K562 (cell line): ENCODE measurements at regions not wholly inside any gene's neighbourhood (a gene's known extent, or its start where the extent isn't known, plus 50 kb on each side); places are given as distances from the start of the nearest gene placed in this dataset.

Source experiments
- ATAC-seq: fragments of 200-7000 bp; cut with Tn5 transposase; 3 replicates; pipeline ENCODE4 v1.9.1; 2020; ENCODE audit warnings: moderate library complexity
- BruUV-seq: library from RNA; stranded (reverse); fragments of 400-500 nt; replicated peaks from 2 replicates; lab custom pipeline; 2021; lab: Mats Ljungman, UMichigan
- CTCF ChIA-PET: fragments of 300-600 bp; formaldehyde crosslinking; extraction: SDS; loops from one replicate; lab custom pipeline; 2021; ENCODE audit warnings: low intra/inter-chr PET ratio; lab: Yijun Ruan, JAX
- POLR2A ChIA-PET: fragments of 300-600, 350-650 bp; sonication (Branson Sonifier 250); formaldehyde crosslinking; extraction: SDS; loops from one replicate; lab custom pipeline; 2021; ENCODE audit warnings: antibody characterized with exemption, inconsistent platforms; lab: Yijun Ruan, JAX
- DNase-seq, 4 experiments: peaks; one replicate each; pipeline versions ENCODE4 v3.0.0 to v3.0.0-alpha.2; 2011 to 2018; ENCODE audit warnings: low spot score in 3 of 4, mixed read lengths in 3 of 4; ENCODE audit errors: extremely low read depth in 1 of 4
- FAIRE-seq: peaks from 2 replicates; lab custom pipeline; 2011; peaks lifted over from hg19 to GRCh38; lab: Jason Lieb, UNC
- H2AFZ ChIP-seq: 2 replicates; pipeline ENCODE4 v1.6.0; 2011; ENCODE audit warnings: low read depth, low read length, control low read depth, inconsistent platforms
- H3K27ac ChIP-seq: fragments of 200-600 bp; 3 replicates; pipeline ENCODE4 v1.8.0; 2011; ENCODE audit warnings: low read depth, mild to moderate bottlenecking, control low read depth, inconsistent platforms, low read length, moderate library complexity, mixed read lengths; ENCODE audit errors: extremely low read depth
- H3K27me3 ChIP-seq, 2 experiments: fragments of 300-600 bp in 1 of 2; 2 replicates in 1 of 2; 3 replicates in 1 of 2; pipeline versions ENCODE4 v1.6.0 to v1.8.0; 2011; ENCODE audit warnings: inconsistent platforms in 2 of 2, low read length in 2 of 2, mild to moderate bottlenecking in 1 of 2, mixed read lengths in 1 of 2, moderate library complexity in 1 of 2; ENCODE audit not compliant: control insufficient read depth in 2 of 2, insufficient read depth in 2 of 2
- H3K36me3 ChIP-seq: fragments of 300-600 bp; 3 replicates; pipeline ENCODE4 v1.8.0; 2011; ENCODE audit warnings: mild to moderate bottlenecking, low read length, inconsistent platforms; ENCODE audit not compliant: control insufficient read depth, insufficient read depth
- H3K4me1 ChIP-seq, 2 experiments: fragments of 200-600 bp in 1 of 2; replicated peaks in 1 of 2; 2 replicates in 1 of 2; 3 replicates in 1 of 2; pipeline versions ENCODE4 v1.5.1 to v1.8.0; 2011; ENCODE audit warnings: inconsistent platforms in 2 of 2, low read length in 2 of 2, mild to moderate bottlenecking in 1 of 2, mixed read lengths in 1 of 2, moderate library complexity in 1 of 2; ENCODE audit not compliant: control insufficient read depth in 2 of 2, insufficient read depth in 2 of 2
- H3K4me2 ChIP-seq: 2 replicates; pipeline ENCODE4 v1.6.1; 2011; ENCODE audit warnings: low read length, control low read depth, inconsistent platforms, mixed read lengths; ENCODE audit not compliant: insufficient read depth
- H3K4me3 ChIP-seq: fragments of 200-600 bp; sonication (generic), shearing (Covaris generic); 2 replicates; pipeline ENCODE4 v1.5.1; 2016; ENCODE audit warnings: control low read depth, inconsistent platforms
- H3K79me2 ChIP-seq: fragments of 200-600 bp; 3 replicates; pipeline ENCODE4 v1.8.0; 2011; ENCODE audit warnings: low read length, inconsistent platforms; ENCODE audit not compliant: control insufficient read depth, insufficient read depth
- H3K9ac ChIP-seq, 2 experiments: 2 replicates each; pipeline versions ENCODE4 v1.6.0 to v1.6.1; 2011; ENCODE audit warnings: low read depth in 2 of 2, low read length in 2 of 2, control low read depth in 1 of 2, inconsistent platforms in 1 of 2, mild to moderate bottlenecking in 1 of 2, mixed read lengths in 1 of 2; ENCODE audit not compliant: insufficient read depth in 1 of 2
- H3K9me1 ChIP-seq: one replicate; pipeline ENCODE4 v1.6.0; 2011; ENCODE audit warnings: inconsistent platforms, mild to moderate bottlenecking, low read length, moderate library complexity; ENCODE audit not compliant: control insufficient read depth, insufficient read depth
- H3K9me3 ChIP-seq: replicated peaks from 2 replicates; pipeline ENCODE4 v1.5.1; 2011; ENCODE audit warnings: low read depth, low read length, inconsistent platforms; ENCODE audit not compliant: control insufficient read depth, insufficient read depth
- H4K20me1 ChIP-seq: replicated peaks from 2 replicates; pipeline ENCODE4 v1.6.1; 2011; ENCODE audit warnings: low read length, inconsistent platforms, mixed read lengths; ENCODE audit not compliant: control insufficient read depth, insufficient read depth
- CEBPZ ChIP-seq: fragments of 150-350 bp; IDR thresholded peaks from 2 replicates; pipeline ENCODE4 v1.6.1; 2014; ENCODE audit warnings: low read depth, mild to moderate bottlenecking, low read length, borderline replicate concordance
- CGGBP1 ChIP-seq: fragments of 250-450 bp; sonication (Bioruptor Pico); IDR thresholded peaks from 2 replicates; pipeline ENCODE4 v1.9.0; 2021; ENCODE audit warnings: mild to moderate bottlenecking
- KLF16 ChIP-seq: IDR thresholded peaks from 2 replicates; pipeline ENCODE4 v1.6.1; 2016; ENCODE audit warnings: antibody characterized with exemption
- NFE2L1 ChIP-seq: fragments of 450-650 bp; IDR thresholded peaks from 2 replicates; pipeline ENCODE4 v1.6.1; 2016; ENCODE audit warnings: missing genetic modification characterization, low read depth, mild to moderate bottlenecking, missing compliant biosample characterization, moderate library complexity, borderline replicate concordance
- PHF20 ChIP-seq: fragments of 450-650 bp; IDR thresholded peaks from 2 replicates; pipeline ENCODE4 v1.6.1; 2018; ENCODE audit not compliant: partially characterized antibody
- PREB ChIP-seq: sonication (generic); formaldehyde crosslinking; IDR thresholded peaks from 2 replicates; pipeline ENCODE4 v1.8.1; 2023; ENCODE audit warnings: mild to moderate bottlenecking, missing genetic modification reagents
- TAF15 ChIP-seq: fragments of 200-400 bp; formaldehyde crosslinking; IDR thresholded peaks from 2 replicates; pipeline ENCODE4 v1.6.1; 2017; ENCODE audit warnings: mild to moderate bottlenecking, low read depth, low read length, moderate library complexity
- TARDBP ChIP-seq: fragments of 450-650 bp; IDR thresholded peaks from 2 replicates; pipeline ENCODE4 v1.6.1; 2016
- ZNF175 ChIP-seq: fragments of 200-800 bp; sonication (Bioruptor generic); IDR thresholded peaks from 2 replicates; pipeline ENCODE4 v1.6.1; 2016; ENCODE audit warnings: low read depth, mild to moderate bottlenecking, missing genetic modification characterization, missing compliant biosample characterization
- WGBS: fragments of 100-300 bp; shearing (Covaris generic); methylation state at CpG from one replicate; pipeline ENCODE4 v1.1.6; 2016; ENCODE audit warnings: low coverage, mixed read lengths; ENCODE audit not compliant: insufficient coverage; ENCODE audit errors: missing lambda C conversion rate; 5-methylcytosine and 5-hydroxymethylcytosine counted together
- in situ Hi-C: fragments of 300-500 bp; cut with MboI; formaldehyde crosslinking; loops from 4 replicates; pipeline ENCODE4 v1.15.0; 2018; ENCODE audit warnings: inconsistent platforms, mixed read lengths
- intact Hi-C: fragments of 100-400 bp; cut with micrococcal nuclease; formaldehyde crosslinking; loops from 2 replicates; pipeline ENCODE4 v1.14.2; 2022

- Histone ChIP-seq H4K20me1 (no peaks in the 10 kb centered on the region), H3K4me1 (no peaks in the 10 kb centered on the region), H3K27ac (no peak overlapping the region), H3K9me1 (no peaks in the 10 kb centered on the region)
- POLR2A ChIA-PET: no interaction called here
- no peak for DNase-seq
- no peak for TF ChIP-seq ZNF175 (CRISPR knock-in tag)
- TF ChIP-seq CGGBP1 (CRISPR knock-in tag): no peak
- TF ChIP-seq NFE2L1 (tag): no peak
- TF ChIP-seq, all 486 proteins: peak for 0
- Histone ChIP-seq H3K4me2 (no peak overlapping the region), H3K79me2 (no peaks in the 10 kb centered on the region), H2AFZ (no peak overlapping the region), H3K9me3 (0 out of 2 replicates have a peak, but pooled peaks cover 2% of the 10 kb centered on the region), H3K4me3 (no peak overlapping the region), H3K36me3 (no peaks in the 10 kb centered on the region), H3K27me3 (no peaks in the 10 kb centered on the region), H3K9ac (no peak overlapping the region)
- WGBS: 0% methylated on average over 1 of the region's 1 CpG
- CTCF ChIA-PET: no interaction called here
- no peak for ATAC-seq
- FAIRE-seq: no peak
- in situ Hi-C loops (loop anchor here (25.0 kb wide), 1 partner anchor 752 kb away; the partner anchor contains the start of gene PTGER4), intact Hi-C loops (no loop called here)
- BruUV-seq: no TSS peak
Observed at GRCh38 chr5:39934830-39935229, 510.1 kb upstream of the DAB2 start.

GRCh38 chr5:39933061-39933460 is 508.3 kb upstream of the DAB2 start:
- FAIRE-seq (no peak), ATAC-seq (no peak), DNase-seq (no peak)
- WGBS: 0% methylated on average over 1 of the region's 1 CpG
- no peaks in the 10 kb centered on the region for H3K27me3 ChIP-seq
- H3K4me1 ChIP-seq: no peaks in the 10 kb centered on the region
- BruUV-seq: no TSS peak
- no peak overlapping the region for H3K9ac ChIP-seq
- CTCF ChIA-PET: no interaction called here
- no peaks in the 10 kb centered on the region; the same call in 1 of the 2 replicates for H3K9me3 ChIP-seq
- H3K27ac ChIP-seq: no peak overlapping the region
- POLR2A ChIA-PET: no interaction called here
- no peak overlapping the region for H3K4me3 ChIP-seq
- in situ Hi-C loops: loop anchor here (25.0 kb wide), 1 partner anchor 754 kb away; the partner anchor contains the start of gene PTGER4
- H4K20me1 ChIP-seq: no peaks in the 10 kb centered on the region
- TF ChIP-seq PHF20 (no peak), PREB (CRISPR knock-in tag) (no peak), KLF16 (no peak), TARDBP (no peak), TAF15 (no peak), CEBPZ (no peak)
- no peaks in the 10 kb centered on the region for H3K36me3 ChIP-seq
- intact Hi-C loops: no loop called here
- H3K9me1 ChIP-seq: no peaks in the 10 kb centered on the region
- H3K79me2 ChIP-seq: no peaks in the 10 kb centered on the region
- H2AFZ ChIP-seq: no peak overlapping the region
- no peak overlapping the region for H3K4me2 ChIP-seq
